ENCODE measurements at regions not wholly inside any gene's neighbourhood (a gene's known extent, or its start where the extent isn't known, plus 50 kb on each side); places are given as distances from the start of the nearest gene placed in this dataset.
"Not testable (repeated sequence)": the region's sequence is repeated elsewhere in the genome, so short reads cannot be mapped to it uniquely, and the experiment has no call there.

- TF ChIP-seq NANOG (IDR thresholded peaks at IDR 0.05; ENCODE audit: insufficient read depth, low read depth, low read length, poor library complexity, severe bottlenecking): no peak
- TF ChIP-seq RFX5 (IDR thresholded peaks at IDR 0.05; ENCODE audit: borderline replicate concordance, low read depth, low read length): no peak
These were observed 50.8 kb upstream of the MCUR1 start (continued) for GRCh38 chr6:13865141-13865540.

- CTCF ChIA-PET (ENCODE audit: partially characterized antibody): interaction anchor here (1.4 kb wide), 1 partner anchor 10 kb away, joined by 4 read pairs; no protein-coding TSS in a partner anchor
- H3K9me3 ChIP-seq (ENCODE audit: insufficient read depth in 2 of 2, low read depth in 1 of 2, low read length in 1 of 2); H3K36me3 ChIP-seq (ENCODE audit: control insufficient read depth in 2 of 4, insufficient read depth in 4 of 4, low read length in 3 of 4); H4K91ac ChIP-seq (replicated peaks; ENCODE audit: insufficient read length, low read length); H3K4me1 ChIP-seq (replicated peaks in 1 of 4; ENCODE audit: control insufficient read depth in 3 of 4, insufficient read depth in 4 of 4, low read length in 3 of 4); H2BK5ac ChIP-seq (ENCODE audit: low read depth, low read length); H3K23me2 ChIP-seq (ENCODE audit: low read depth, low read length); H2BK120ac ChIP-seq (replicated peaks; ENCODE audit: low read depth, low read length); H4K5ac ChIP-seq (ENCODE audit: insufficient read length, low read depth, low read length); H3K18ac ChIP-seq (ENCODE audit: extremely low read depth, low read length); H3K4me3 ChIP-seq (ENCODE audit: extremely low read depth in 1 of 4, insufficient read depth in 2 of 4, low read depth in 3 of 4, low read length in 4 of 4); H3K14ac ChIP-seq (ENCODE audit: insufficient read length); H2AK5ac ChIP-seq (ENCODE audit: low read depth, low read length); DNase-seq (ENCODE audit: low read depth in 1 of 2, low spot score in 2 of 2); H2BK15ac ChIP-seq (ENCODE audit: low read length); H3K79me1 ChIP-seq (ENCODE audit: low read depth, low read length); H4K20me1 ChIP-seq (replicated peaks in 1 of 2; ENCODE audit: control insufficient read depth in 1 of 2, insufficient read depth in 2 of 2, low read length in 2 of 2); H2BK20ac ChIP-seq (ENCODE audit: low read length); H3K4me2 ChIP-seq (ENCODE audit: insufficient read depth in 1 of 2, low read depth in 2 of 2, low read length in 2 of 2); POLR2A ChIA-PET (ENCODE audit: partially characterized antibody); H3K23ac ChIP-seq (ENCODE audit: insufficient read length); H3K27ac ChIP-seq (ENCODE audit: low read depth, low read length); FAIRE-seq; H3K56ac ChIP-seq (replicated peaks; ENCODE audit: insufficient read length, low read depth, low read length); H4K8ac ChIP-seq (ENCODE audit: extremely low read depth, insufficient read depth, low read length); H2AFZ ChIP-seq (ENCODE audit: low read length); H3K27me3 ChIP-seq (replicated peaks in 1 of 4; ENCODE audit: control insufficient read depth in 3 of 4, extremely low read depth in 1 of 4, insufficient read depth in 3 of 4, low read length in 3 of 4); H3K79me2 ChIP-seq (ENCODE audit: control insufficient read depth in 1 of 2, insufficient read depth in 2 of 2, low read length in 2 of 2); H3K9ac ChIP-seq (replicated peaks in 1 of 4; ENCODE audit: extremely low read depth in 1 of 4, low read depth in 3 of 4, low read length in 3 of 4); H3K4ac ChIP-seq (replicated peaks; ENCODE audit: insufficient read length, low read depth, low read length); H2BK12ac ChIP-seq (ENCODE audit: low read depth, low read length): not testable (repeated sequence)
- 81% methylated on average over 2 of the region's 2 CpGs; no CpG with 5 or more reads in 1 of the 2 experiments for WGBS, 2 experiments (ENCODE audit: extremely low coverage in 1 of 2, insufficient coverage in 1 of 2, insufficient read length in 1 of 2, insufficient replicate concordance in 2 of 2, low coverage in 1 of 2, low lambda C conversion rate in 2 of 2, missing lambda C conversion rate in 1 of 2)
These were observed 50.3 kb upstream of the MCUR1 start for GRCh38 chr6:13864669-13865068.
